Neural progenitor cell (in vitro differentiated cells): ENCODE measurements at regions not wholly inside any gene's neighbourhood (a gene's known extent, or its start where the extent isn't known, plus 50 kb on each side); places are given as distances from the start of the nearest gene placed in this dataset.

Source experiments
- DNase-seq: peaks from one replicate; pipeline ENCODE4 v3.0.0-alpha.2; 2016; ENCODE audit warnings: low spot score
- H2AFZ ChIP-seq: fragments of 200-600 bp; sonication (generic); replicated peaks from 2 replicates; pipeline ENCODE4 v1.6.1; 2016; ENCODE audit warnings: antibody characterized with exemption
- H3F3A ChIP-seq: fragments of 200-600 bp; sonication (generic); 2 replicates; pipeline ENCODE4 v1.6.1; 2016; ENCODE audit warnings: antibody characterized with exemption, low read depth
- H3K27ac ChIP-seq: fragments of 200-600 bp; sonication (generic); 2 replicates; pipeline ENCODE4 v1.5.1; 2016; ENCODE audit warnings: mild to moderate bottlenecking
- H3K27me3 ChIP-seq: fragments of 200-600 bp; sonication (generic); 2 replicates; pipeline ENCODE4 v1.6.1; 2016; ENCODE audit warnings: mild to moderate bottlenecking, moderate library complexity
- H3K36me3 ChIP-seq: fragments of 200-600 bp; sonication (generic); 2 replicates; pipeline ENCODE4 v1.5.1; 2016
- H3K4me1 ChIP-seq: fragments of 200-600 bp; sonication (generic); 2 replicates; pipeline ENCODE4 v1.6.1; 2016; ENCODE audit warnings: mixed run types
- H3K4me2 ChIP-seq: fragments of 200-600 bp; sonication (generic); 2 replicates; pipeline ENCODE4 v1.6.1; 2016
- H3K4me3 ChIP-seq: fragments of 200-600 bp; sonication (generic); 2 replicates; pipeline ENCODE4 v1.5.1; 2016
- H3K79me2 ChIP-seq: fragments of 200-600 bp; sonication (generic); 2 replicates; pipeline ENCODE4 v1.6.1; 2016; ENCODE audit warnings: low read depth
- H3K9ac ChIP-seq: fragments of 200-600 bp; sonication (generic); 2 replicates; pipeline ENCODE4 v1.6.1; 2016
- H3K9me3 ChIP-seq: fragments of 200-600 bp; sonication (generic); 2 replicates; pipeline ENCODE4 v1.5.1; 2016; ENCODE audit warnings: low read depth
- H4K20me1 ChIP-seq: fragments of 200-600 bp; sonication (generic); 2 replicates; pipeline ENCODE4 v1.6.1; 2016; ENCODE audit warnings: low read depth
- H3K27ac Mint-ChIP-seq: 3 replicates; pipeline ENCODE4 v1.8.0; 2021; ENCODE audit warnings: mixed read lengths
- H3K27me3 Mint-ChIP-seq: 2 replicates; pipeline ENCODE4 v1.8.0; 2022; ENCODE audit warnings: low read depth, mild to moderate bottlenecking, inconsistent platforms, moderate library complexity, mixed read lengths; ENCODE audit not compliant: insufficient read depth
- H3K36me3 Mint-ChIP-seq: 3 replicates; pipeline ENCODE4 v1.8.0; 2021; ENCODE audit warnings: mixed read lengths
- H3K4me1 Mint-ChIP-seq: 3 replicates; pipeline ENCODE4 v1.8.0; 2021; ENCODE audit warnings: mixed read lengths
- H3K4me3 Mint-ChIP-seq: 3 replicates; pipeline ENCODE4 v1.8.0; 2021; ENCODE audit warnings: mild to moderate bottlenecking, moderate library complexity, mixed read lengths
- H3K9me3 Mint-ChIP-seq: 3 replicates; pipeline ENCODE4 v1.8.0; 2020; ENCODE audit warnings: mixed read lengths
- CTCF ChIP-seq: fragments of 200-600 bp; sonication (generic); IDR thresholded peaks from 2 replicates; pipeline ENCODE4 v1.5.1; 2017; ENCODE audit warnings: antibody characterized with exemption, mild to moderate bottlenecking
- EZH2 ChIP-seq: fragments of 200-600 bp; sonication (generic); IDR thresholded peaks from 2 replicates; pipeline ENCODE4 v1.6.1; 2017; ENCODE audit warnings: antibody characterized with exemption, mild to moderate bottlenecking, moderate library complexity
- EZH2phosphoT487 ChIP-seq: fragments of 200-600 bp; sonication (generic); IDR thresholded peaks from 2 replicates; pipeline ENCODE4 v1.6.1; 2017; ENCODE audit warnings: antibody characterized with exemption

GRCh38 chr12:22740656-22741355, 115.8 kb downstream of the ETNK1 start:
- DNase-seq = no peak
- Histone ChIP-seq H3K4me2 (no peak overlapping the region), H3K79me2 (no peaks in the 10 kb centered on the region), H3F3A (no peaks in the 10 kb centered on the region), H3K4me3 (no peak overlapping the region), H3K9me3 (no peaks in the 10 kb centered on the region), H3K9ac (no peak overlapping the region), H3K36me3 (no peaks in the 10 kb centered on the region), H2AFZ (no peak overlapping the region), H3K27me3 (no peaks in the 10 kb centered on the region), H4K20me1 (no peaks in the 10 kb centered on the region), H3K4me1 (peaks cover 8% of the 10 kb centered on the region), H3K27ac (no peak overlapping the region)
- Mint-ChIP-seq H3K27ac (no peak overlapping the region), H3K9me3 (no peaks in the 10 kb centered on the region), H3K27me3 (peaks cover 5% of the 10 kb centered on the region), H3K4me3 (no peak overlapping the region), H3K36me3 (no peaks in the 10 kb centered on the region), H3K4me1 (no peaks in the 10 kb centered on the region)
- no peak for TF ChIP-seq EZH2phosphoT487
- no peak for TF ChIP-seq EZH2
- TF ChIP-seq CTCF = no peak

- no peak for TF ChIP-seq EZH2
- TF ChIP-seq CTCF = no peak
- no peak for TF ChIP-seq EZH2phosphoT487
- no peak overlapping the region for H3K27ac Mint-ChIP-seq
- Histone ChIP-seq H3K9me3 (no peaks in the 10 kb centered on the region), H4K20me1 (no peaks in the 10 kb centered on the region), H3K4me3 (no peak overlapping the region), H3K36me3 (no peaks in the 10 kb centered on the region), H3F3A (no peaks in the 10 kb centered on the region), H3K79me2 (no peaks in the 10 kb centered on the region), H3K9ac (no peak overlapping the region), H3K4me2 (no peak overlapping the region), H2AFZ (peak overlapping the region; percentile 80), H3K27ac (no peak overlapping the region), H3K4me1 (peaks cover 8% of the 10 kb centered on the region), H3K27me3 (no peaks in the 10 kb centered on the region)
- no peak overlapping the region for H3K4me3 Mint-ChIP-seq
- H3K4me1 Mint-ChIP-seq = no peaks in the 10 kb centered on the region
- DNase-seq = no peak
- H3K27me3 Mint-ChIP-seq = peaks cover 4% of the 10 kb centered on the region
- no peaks in the 10 kb centered on the region for H3K9me3 Mint-ChIP-seq
- H3K36me3 Mint-ChIP-seq = no peaks in the 10 kb centered on the region
Measured at GRCh38 chr12:22743700-22744099, 118.7 kb downstream of the ETNK1 start.

- Histone ChIP-seq H3F3A (no peaks in the 10 kb centered on the region), H3K27ac (no peak overlapping the region), H3K4me1 (peaks cover 8% of the 10 kb centered on the region), H3K79me2 (no peaks in the 10 kb centered on the region), H3K9ac (no peak overlapping the region), H3K36me3 (no peaks in the 10 kb centered on the region), H3K4me3 (no peak overlapping the region), H3K27me3 (no peaks in the 10 kb centered on the region), H4K20me1 (no peaks in the 10 kb centered on the region), H3K4me2 (no peak overlapping the region), H3K9me3 (no peaks in the 10 kb centered on the region), H2AFZ (peak overlapping the region; percentile 80)
- no peak for TF ChIP-seq EZH2phosphoT487
- TF ChIP-seq EZH2 = no peak
- no peak for TF ChIP-seq CTCF
- no peak overlapping the region for H3K27ac Mint-ChIP-seq
- no peak overlapping the region for H3K4me3 Mint-ChIP-seq
- peaks cover 4% of the 10 kb centered on the region for H3K27me3 Mint-ChIP-seq
- DNase-seq = no peak
- H3K36me3 Mint-ChIP-seq = no peaks in the 10 kb centered on the region
- H3K4me1 Mint-ChIP-seq = no peaks in the 10 kb centered on the region
- H3K9me3 Mint-ChIP-seq = no peaks in the 10 kb centered on the region
Measured at GRCh38 chr12:22744197-22744596, 119.2 kb downstream of the ETNK1 start.
